ENCODE measurements at regions not wholly inside any gene's neighbourhood (a gene's known extent, or its start where the extent isn't known, plus 50 kb on each side); places are given as distances from the start of the nearest gene placed in this dataset.
"Not testable (repeated sequence)": the region's sequence is repeated elsewhere in the genome, so short reads cannot be mapped to it uniquely, and the experiment has no call there.

- DNase-seq (ENCODE audit: extremely low read depth in 1 of 11, low read depth in 9 of 11, low spot score in 4 of 11), result not testable (repeated sequence)
Measured at GRCh38 chr14:106184771-106185170, 658.4 kb downstream of the TMEM121 start.

- DNase-seq (ENCODE audit: extremely low read depth in 1 of 11, low read depth in 9 of 11, low spot score in 4 of 11), result not testable (repeated sequence)
Measured at GRCh38 chr14:106185174-106185836, 658.9 kb downstream of the TMEM121 start.

- DNase-seq (ENCODE audit: extremely low read depth in 1 of 11, low read depth in 9 of 11, low spot score in 4 of 11), result no peak
Measured at GRCh38 chr14:106185837-106186233, 659.5 kb downstream of the TMEM121 start.

- DNase-seq (ENCODE audit: extremely low read depth in 1 of 11, low read depth in 9 of 11, low spot score in 4 of 11), result no peak
Measured at GRCh38 chr14:106187216-106187615, 660.8 kb downstream of the TMEM121 start.

GRCh38 chr14:106192701-106193100 is 666.3 kb downstream of the TMEM121 start:
- not testable (repeated sequence) for DNase-seq (ENCODE audit: extremely low read depth in 1 of 11, low read depth in 9 of 11, low spot score in 4 of 11)

- DNase-seq (ENCODE audit: extremely low read depth in 1 of 11, low read depth in 9 of 11, low spot score in 4 of 11), result not testable (repeated sequence)
Measured at GRCh38 chr14:106196459-106196858, 670.1 kb downstream of the TMEM121 start.

- not testable (repeated sequence) for DNase-seq (ENCODE audit: extremely low read depth in 1 of 11, low read depth in 9 of 11, low spot score in 4 of 11)
Measured at GRCh38 chr14:106197264-106197663, 670.9 kb downstream of the TMEM121 start.

GRCh38 chr14:106199097-106199496 is 672.7 kb downstream of the TMEM121 start:
- DNase-seq (ENCODE audit: extremely low read depth in 1 of 11, low read depth in 9 of 11, low spot score in 4 of 11), result no peak

GRCh38 chr14:106200541-106201315 is 674.3 kb downstream of the TMEM121 start:
- no peak for DNase-seq (ENCODE audit: extremely low read depth in 1 of 11, low read depth in 9 of 11, low spot score in 4 of 11)

- no peak for DNase-seq (ENCODE audit: extremely low read depth in 1 of 11, low read depth in 9 of 11, low spot score in 4 of 11)
Measured at GRCh38 chr14:106201376-106201775, 675.0 kb downstream of the TMEM121 start.

DNA sequence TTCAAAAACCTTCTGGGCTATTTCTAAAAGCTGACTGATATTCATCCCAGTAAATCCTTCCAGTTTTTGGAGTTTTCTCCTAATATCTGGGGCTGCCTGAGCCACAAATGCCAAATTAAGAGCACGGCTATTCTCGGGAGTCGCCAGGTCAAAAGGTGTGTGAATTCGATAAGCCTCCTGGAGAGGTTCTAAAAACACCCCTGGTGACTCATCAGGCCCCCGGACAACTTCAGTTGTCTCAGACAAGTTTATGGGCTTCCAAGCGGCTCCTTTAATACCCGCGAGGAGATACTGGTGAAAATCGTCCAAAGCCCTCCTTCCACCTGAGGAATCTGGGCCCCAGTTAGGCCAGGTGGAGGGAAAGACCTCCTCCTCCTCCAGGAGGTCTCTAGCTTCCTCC is 677.1 kb downstream of the TMEM121 start:
- no peak for DNase-seq (ENCODE audit: extremely low read depth in 1 of 11, low read depth in 9 of 11, low spot score in 4 of 11)

DNA sequence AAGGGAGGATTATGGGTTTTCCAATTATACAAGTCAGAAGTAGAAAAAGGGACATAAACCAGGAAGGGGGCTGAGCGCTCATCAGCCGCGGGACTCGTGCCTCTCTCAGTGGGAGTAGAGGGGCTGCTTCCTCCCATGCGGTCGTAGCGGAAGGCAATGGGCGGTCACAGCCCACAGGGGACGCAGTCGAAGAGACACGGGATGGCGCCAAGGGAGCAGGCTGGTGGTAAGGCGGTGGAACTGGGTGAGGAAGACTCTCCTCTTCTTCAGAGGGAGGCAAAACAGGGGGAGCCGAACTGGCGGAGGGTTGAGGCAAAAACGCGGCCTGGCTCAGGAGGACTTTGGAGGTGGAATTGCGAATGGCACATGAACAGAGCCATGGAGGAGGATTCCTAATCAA is 677.7 kb downstream of the TMEM121 start:
- DNase-seq (ENCODE audit: extremely low read depth in 1 of 11, low read depth in 9 of 11, low spot score in 4 of 11), result no peak

GRCh38 chr14:106207316-106207715 is 680.9 kb downstream of the TMEM121 start:
- DNase-seq (ENCODE audit: extremely low read depth in 1 of 11, low read depth in 9 of 11, low spot score in 4 of 11), result no peak

- DNase-seq (ENCODE audit: extremely low read depth in 1 of 11, low read depth in 9 of 11, low spot score in 4 of 11), result no peak
Measured at GRCh38 chr14:106208794-106209193, 682.4 kb downstream of the TMEM121 start.

DNA sequence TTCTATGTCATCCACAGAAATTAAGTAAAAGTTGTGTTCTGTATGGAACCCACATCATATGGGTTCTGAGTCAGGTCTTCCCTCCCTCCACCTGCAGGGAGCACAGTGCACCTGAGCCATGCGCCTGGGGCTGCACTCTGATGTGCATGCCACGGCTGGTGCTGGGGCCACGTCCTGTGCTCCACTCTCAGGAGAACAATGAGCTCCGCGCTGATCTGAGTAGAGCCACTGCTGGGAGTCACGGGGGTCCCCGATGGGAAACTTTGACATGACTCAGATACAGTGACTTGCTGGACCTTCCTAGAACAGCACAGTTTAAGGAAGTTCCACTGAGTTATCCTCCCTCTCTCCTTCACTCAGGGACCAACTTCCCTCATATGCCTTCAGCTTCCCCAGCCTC is 683.4 kb downstream of the TMEM121 start:
- no peak for DNase-seq (ENCODE audit: extremely low read depth in 1 of 11, low read depth in 9 of 11, low spot score in 4 of 11)

GRCh38 chr14:106210650-106211049 is 684.3 kb downstream of the TMEM121 start:
- no peak for DNase-seq (ENCODE audit: extremely low read depth in 1 of 11, low read depth in 9 of 11, low spot score in 4 of 11)

- no peak for DNase-seq (ENCODE audit: extremely low read depth in 1 of 11, low read depth in 9 of 11, low spot score in 4 of 11)
Measured at GRCh38 chr14:106211334-106211900, 685.0 kb downstream of the TMEM121 start.

- no peak for DNase-seq (ENCODE audit: extremely low read depth in 1 of 11, low read depth in 9 of 11, low spot score in 4 of 11)
Measured at GRCh38 chr14:106215229-106215628, 688.8 kb downstream of the TMEM121 start.

GRCh38 chr14:106216679-106217078 is 690.3 kb downstream of the TMEM121 start:
- DNase-seq (ENCODE audit: extremely low read depth in 1 of 11, low read depth in 9 of 11, low spot score in 4 of 11), result no peak

DNA sequence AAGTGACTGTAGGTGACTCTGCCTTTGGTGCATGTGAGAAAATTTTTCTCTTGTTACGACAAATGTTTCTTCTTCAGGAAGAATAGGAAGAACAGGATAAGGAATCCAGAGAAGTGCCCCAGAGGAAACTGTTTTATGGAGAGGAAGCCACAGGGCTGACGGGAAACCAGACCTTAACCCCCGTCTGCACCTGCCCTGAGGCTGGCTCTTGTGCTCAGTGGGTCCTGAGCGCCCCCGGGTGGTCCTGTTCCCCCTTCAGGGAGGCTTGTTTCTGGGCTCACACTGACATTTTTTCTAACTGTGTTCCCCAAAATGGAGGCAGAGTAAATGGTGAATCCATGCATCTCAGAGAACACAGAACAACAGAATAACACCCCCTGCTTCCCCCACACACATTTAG is 691.8 kb downstream of the TMEM121 start:
- DNase-seq (ENCODE audit: extremely low read depth in 1 of 11, low read depth in 9 of 11, low spot score in 4 of 11), result no peak

All from renal cortex interstitium (tissue), 11 donors.